PFSK-1 (cell line): ENCODE measurements at regions not wholly inside any gene's neighbourhood (a gene's known extent, or its start where the extent isn't known, plus 50 kb on each side); places are given as distances from the start of the nearest gene placed in this dataset.

Experiments used
- FOXP2 ChIP-seq: optimal IDR thresholded peaks from 2 replicates; pipeline ENCODE3; 2011; ENCODE audit warnings: borderline replicate concordance, control low read depth, inconsistent platforms; ENCODE audit not compliant: insufficient read depth; ENCODE audit errors: extremely low read length, extremely low read depth
- POLR2AphosphoS5 ChIP-seq: IDR thresholded peaks from 2 replicates; pipeline ENCODE4 v1.6.1; 2012; ENCODE audit warnings: low read depth, mild to moderate bottlenecking, control low read depth, low read length, moderate library complexity
- SIN3A ChIP-seq: IDR thresholded peaks from 2 replicates; pipeline ENCODE4 v1.6.1; 2012; ENCODE audit warnings: mild to moderate bottlenecking, low read length, moderate library complexity, borderline replicate concordance; ENCODE audit not compliant: insufficient read depth
- TAF1 ChIP-seq: IDR thresholded peaks from 2 replicates; pipeline ENCODE4 v1.6.1; 2012; ENCODE audit warnings: low read length, control low read depth, borderline replicate concordance; ENCODE audit not compliant: insufficient read depth
- TF ChIP-seq, protein P1 (sequence below), 2 experiments: IDR thresholded peaks; 2 replicates each; pipeline versions ENCODE4 v1.6.1 to v1.8.0; 2011 to 2012; ENCODE audit warnings: low read depth in 2 of 2, low read length in 2 of 2, control low read depth in 1 of 2, inconsistent platforms in 1 of 2, mild to moderate bottlenecking in 1 of 2, moderate library complexity in 1 of 2; ENCODE audit not compliant: insufficient read depth in 1 of 2

DNA sequence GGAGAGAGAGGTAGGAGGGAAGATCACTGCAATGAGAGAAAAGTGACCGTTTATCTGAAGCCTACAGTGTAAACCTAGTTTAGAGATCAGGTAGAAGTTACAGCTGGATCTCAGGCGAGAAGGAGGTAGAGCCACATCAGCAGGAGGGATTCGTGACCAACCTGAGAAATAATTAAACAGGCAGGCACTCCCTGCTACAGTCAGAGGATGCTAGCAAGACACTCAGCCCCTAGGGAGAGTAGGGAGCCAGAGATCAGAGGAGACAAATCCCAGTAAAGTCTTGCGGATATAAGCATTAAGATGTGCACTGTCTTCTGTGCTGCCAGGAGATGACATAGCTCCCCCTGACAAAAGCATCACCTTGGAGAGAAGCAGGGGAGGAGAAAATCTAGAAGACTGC is 629.1 kb upstream of the SLC39A10 start:
- TF ChIP-seq, protein P1, sequence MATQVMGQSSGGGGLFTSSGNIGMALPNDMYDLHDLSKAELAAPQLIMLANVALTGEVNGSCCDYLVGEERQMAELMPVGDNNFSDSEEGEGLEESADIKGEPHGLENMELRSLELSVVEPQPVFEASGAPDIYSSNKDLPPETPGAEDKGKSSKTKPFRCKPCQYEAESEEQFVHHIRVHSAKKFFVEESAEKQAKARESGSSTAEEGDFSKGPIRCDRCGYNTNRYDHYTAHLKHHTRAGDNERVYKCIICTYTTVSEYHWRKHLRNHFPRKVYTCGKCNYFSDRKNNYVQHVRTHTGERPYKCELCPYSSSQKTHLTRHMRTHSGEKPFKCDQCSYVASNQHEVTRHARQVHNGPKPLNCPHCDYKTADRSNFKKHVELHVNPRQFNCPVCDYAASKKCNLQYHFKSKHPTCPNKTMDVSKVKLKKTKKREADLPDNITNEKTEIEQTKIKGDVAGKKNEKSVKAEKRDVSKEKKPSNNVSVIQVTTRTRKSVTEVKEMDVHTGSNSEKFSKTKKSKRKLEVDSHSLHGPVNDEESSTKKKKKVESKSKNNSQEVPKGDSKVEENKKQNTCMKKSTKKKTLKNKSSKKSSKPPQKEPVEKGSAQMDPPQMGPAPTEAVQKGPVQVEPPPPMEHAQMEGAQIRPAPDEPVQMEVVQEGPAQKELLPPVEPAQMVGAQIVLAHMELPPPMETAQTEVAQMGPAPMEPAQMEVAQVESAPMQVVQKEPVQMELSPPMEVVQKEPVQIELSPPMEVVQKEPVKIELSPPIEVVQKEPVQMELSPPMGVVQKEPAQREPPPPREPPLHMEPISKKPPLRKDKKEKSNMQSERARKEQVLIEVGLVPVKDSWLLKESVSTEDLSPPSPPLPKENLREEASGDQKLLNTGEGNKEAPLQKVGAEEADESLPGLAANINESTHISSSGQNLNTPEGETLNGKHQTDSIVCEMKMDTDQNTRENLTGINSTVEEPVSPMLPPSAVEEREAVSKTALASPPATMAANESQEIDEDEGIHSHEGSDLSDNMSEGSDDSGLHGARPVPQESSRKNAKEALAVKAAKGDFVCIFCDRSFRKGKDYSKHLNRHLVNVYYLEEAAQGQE (IDR thresholded peaks at IDR 0.05; ENCODE audit: insufficient read depth in 1 of 2, low read depth in 2 of 2, low read length in 2 of 2) = no peak
- no peak for TF ChIP-seq POLR2AphosphoS5
- TF ChIP-seq TAF1 = no peak
- TF ChIP-seq SIN3A = no peak
- TF ChIP-seq FOXP2 = no peak
